HG03060 (cell line): ENCODE measurements at regions not wholly inside any gene's neighbourhood (a gene's known extent, or its start where the extent isn't known, plus 50 kb on each side); places are given as distances from the start of the nearest gene placed in this dataset.
"Not testable (repeated sequence)": the region's sequence is repeated elsewhere in the genome, so short reads cannot be mapped to it uniquely, and the experiment has no call there.

Experiments used
- ATAC-seq: cut with Tn5 transposase; IDR thresholded peaks from one replicate; pipeline ENCODE4 v1.9.1; 2021; ENCODE audit warnings: low read depth, moderate number of reproducible peaks; ENCODE audit not compliant: unreplicated experiment

DNA sequence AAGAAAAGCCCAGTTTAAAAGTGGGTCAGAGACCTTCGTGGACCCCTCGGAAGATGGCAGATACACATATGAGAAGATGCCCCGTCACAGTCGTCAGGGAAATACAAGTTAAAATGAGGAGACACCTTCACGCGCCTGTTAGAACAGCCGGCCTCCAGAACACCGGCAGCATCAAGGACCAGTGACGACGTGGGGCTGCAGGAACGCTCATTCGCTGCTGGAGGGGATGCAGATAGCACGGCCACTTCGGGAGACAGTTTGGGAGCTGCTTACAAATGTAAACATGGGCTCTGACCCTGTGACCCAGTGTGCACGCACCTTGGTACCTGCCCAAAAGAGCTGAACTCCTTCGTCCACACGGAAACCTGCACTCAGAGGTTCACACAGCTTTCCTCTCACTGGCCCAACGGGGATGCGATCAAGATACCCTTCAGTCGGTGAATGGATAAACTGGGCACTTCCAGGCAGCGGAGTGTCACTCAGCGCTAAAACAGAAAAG lies 83.7 kb upstream of the CTDP1 start:
- no peak for ATAC-seq

DNA sequence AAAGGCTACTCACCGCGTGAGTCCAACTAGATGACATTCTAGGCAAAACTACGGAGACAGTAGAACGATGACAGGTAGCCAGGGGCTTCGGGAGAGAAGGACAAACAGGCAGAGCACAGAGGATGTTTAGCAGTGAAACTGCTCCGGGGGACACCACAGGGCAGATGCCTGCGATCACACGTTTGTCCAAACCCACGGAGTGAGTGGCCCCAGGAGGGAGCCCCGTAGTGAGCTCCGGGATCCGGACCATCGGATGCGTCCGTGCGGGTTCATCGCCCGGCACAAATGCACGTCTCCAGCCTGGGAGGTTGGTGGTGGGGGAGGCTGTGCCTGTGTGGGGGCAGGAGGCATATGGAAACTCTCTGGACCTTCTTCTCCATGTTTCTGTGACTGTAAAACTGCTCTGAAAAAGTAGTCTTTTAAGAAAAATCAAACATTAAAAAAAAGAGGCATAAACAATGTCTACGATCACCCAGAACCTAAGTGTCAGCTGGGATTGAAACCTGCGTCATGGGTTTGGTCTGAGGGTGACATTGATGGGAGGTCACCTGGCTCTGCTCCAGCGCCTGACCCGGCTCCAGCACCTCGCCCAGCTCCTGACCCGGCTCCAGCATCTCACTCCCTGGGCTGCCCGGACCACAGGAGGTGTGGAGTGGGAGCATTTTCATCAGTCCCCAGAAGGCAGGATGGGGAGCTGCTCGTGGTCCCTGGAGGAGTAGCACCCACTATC lies 83.0 kb upstream of the CTDP1 start:
- no peak for ATAC-seq

DNA sequence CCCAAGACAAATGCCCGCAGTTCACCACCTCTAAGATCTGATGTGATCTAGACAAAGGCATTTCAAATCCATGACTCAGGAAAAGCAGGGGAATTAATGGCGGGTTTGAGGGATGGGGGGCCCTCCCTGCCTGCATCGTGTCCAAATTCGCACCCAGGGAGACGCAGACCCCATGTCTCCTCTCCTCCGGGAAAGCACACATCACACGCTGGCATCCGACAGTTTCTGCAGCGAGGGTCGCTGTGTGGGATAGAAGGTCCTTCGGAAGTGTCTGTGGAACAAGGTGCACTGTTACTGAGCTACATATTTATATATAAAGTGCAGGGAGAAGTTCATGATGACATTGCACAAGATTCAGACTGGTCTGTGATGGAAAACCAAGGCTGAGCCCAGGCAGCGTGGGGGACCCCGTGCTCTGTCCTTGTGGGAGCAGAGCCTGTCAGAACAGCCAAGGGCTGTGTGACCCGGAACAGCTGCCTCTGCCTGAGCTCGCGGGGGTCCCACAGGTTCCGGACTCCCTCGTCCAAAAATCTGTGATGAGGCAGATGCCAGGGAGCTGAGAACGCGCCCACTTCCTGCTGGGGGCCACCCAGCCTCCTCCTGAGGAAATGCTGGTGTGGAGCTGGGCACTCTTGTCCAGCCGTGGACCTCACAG lies 82.3 kb upstream of the CTDP1 start:
- ATAC-seq = no peak

DNA sequence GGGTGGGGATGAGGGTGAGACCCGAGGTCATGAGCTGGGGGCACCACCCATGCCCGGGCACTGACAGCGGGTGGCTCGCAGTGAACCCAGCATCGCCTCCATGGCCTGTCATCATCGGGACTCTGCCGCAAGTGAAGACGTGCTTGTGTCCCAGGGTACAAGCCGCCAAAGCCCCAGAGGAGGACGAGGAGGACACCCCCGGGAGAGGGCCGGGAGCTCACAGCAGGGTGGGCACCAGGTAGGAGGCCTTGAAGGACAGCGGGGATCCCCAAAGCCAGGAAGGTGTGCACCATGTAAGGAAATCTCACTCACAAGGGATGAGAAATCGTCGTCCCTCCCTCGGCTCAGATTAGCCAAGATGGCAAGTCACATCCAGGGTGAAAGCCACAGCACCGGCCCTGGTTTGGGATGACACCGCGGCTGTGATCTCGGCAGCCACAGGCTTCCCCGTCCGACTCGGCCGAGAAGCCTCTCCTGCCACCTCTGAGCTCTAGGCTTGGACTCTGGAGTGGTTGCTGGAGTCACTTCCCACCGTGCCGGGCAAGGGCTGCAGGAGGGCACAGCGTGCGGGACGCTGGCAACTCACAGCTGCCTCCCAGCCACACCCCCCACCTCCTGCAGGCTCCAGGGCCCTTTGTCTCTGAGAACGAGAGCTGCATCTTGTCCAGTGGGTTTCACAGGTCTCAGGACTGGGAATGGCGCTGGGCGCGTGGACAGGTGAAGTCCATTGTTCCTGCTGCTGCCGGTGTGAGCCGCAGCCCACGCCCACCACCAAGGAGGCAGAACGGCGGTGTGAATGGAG lies 81.6 kb upstream of the CTDP1 start:
- ATAC-seq = no peak

DNA sequence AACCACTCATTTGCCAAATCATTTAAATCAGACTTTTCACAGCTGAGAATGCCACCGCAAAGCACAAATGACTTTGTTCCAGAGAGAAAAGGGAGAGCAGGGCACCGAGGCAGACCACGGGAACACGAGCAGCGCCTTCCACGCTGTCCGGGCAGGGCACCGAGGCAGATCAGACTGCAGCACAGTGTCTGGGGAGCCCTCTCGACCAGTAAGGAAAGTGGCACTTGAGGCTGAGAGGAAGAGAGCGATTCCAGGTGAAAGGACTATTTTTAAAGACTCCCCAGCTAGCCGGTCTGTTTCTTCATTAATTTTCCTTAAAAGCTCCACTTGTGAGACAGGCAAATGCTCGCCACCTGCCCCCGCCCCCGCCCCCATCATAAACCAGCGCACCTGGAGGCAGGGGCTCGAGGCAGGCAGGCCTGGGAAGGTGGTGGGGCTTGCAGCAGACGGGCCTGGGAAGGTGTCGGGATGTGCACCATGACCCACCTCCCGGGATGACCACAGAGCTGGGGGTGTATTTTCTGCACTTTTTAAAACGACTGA lies 80.9 kb upstream of the CTDP1 start:
- ATAC-seq = no peak

DNA sequence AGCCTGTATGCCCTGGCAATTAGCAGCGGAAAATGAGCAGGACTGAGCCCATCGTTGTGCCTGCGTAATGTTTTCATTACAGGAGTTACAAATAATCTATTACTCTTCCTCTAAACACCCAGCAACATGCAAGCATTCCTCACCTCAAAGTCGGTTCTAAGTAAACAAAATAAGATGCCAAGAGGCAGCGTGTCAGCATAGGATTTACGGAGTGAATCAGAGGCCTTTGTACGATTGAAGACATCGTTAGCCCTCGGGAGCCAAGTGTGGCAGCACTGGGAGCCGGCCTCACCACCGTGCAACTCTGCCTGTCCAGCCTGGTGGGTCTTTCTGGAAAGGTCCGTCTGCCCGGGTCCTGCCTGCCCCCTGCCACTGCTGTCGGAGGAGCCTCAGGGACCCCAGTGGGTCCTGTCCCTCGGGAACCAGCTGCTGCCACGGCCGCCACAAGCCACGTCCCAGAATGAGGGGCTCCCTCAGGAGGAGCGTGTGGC lies 80.1 kb upstream of the CTDP1 start:
- no peak for ATAC-seq

DNA sequence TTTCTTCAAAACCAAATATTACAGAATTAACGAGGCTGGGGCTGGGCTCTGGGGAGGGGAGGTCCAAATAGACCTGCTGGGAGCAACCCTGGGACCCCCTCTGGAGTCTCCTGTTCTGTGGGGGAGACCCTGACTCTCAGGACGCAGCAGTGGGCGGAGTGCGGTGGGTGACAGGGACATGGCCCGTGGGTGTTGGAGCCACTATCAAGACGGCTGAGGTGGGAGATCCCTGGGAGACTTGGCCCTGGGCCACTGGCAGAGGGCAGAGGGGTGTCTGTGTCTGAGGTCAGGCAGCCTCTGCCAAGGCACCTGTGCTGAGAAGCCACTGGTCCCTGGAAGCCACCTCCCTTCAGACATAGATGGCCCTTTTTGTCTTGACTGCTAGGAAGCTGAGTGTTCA lies 79.5 kb upstream of the CTDP1 start:
- no peak for ATAC-seq

DNA sequence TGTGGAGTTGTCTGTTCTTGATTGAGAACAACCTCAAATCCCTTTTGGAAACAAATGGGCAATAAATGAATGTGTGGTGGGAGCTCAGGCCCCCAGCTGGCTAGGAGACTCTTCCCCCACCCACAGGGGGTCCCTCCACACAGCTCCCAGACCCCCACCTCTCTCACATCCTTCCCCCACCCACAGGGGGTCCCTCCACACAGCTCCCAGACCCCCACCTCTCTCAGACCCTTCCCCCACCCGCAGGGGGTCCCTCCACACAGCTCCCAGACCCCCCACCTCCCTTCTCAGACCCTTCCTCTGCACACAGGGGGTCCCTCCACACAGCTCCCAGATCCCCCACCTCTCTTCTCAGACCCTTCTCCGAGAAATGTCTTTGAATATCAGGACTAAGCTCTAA lies 79.0 kb upstream of the CTDP1 start:
- no peak for ATAC-seq

DNA sequence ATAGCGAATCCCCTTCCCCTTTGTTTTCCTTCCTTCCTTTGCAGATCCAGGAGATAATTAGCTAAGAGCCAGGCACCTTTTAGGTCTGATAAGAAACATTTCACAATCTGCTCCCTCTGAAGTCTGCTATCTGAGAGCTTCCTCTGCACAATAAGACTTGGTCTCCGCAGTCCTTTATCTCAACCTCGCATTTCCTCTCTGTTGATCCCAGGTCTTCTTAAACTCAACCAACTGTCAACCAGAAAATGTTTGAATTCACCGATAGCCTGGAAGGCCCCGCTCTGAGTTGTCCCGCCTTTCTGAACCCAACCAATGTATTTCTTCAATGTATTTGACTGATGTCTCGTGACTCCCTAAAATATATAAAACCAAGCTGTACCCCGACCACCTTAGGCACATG lies 78.4 kb upstream of the CTDP1 start:
- ATAC-seq = no peak

DNA sequence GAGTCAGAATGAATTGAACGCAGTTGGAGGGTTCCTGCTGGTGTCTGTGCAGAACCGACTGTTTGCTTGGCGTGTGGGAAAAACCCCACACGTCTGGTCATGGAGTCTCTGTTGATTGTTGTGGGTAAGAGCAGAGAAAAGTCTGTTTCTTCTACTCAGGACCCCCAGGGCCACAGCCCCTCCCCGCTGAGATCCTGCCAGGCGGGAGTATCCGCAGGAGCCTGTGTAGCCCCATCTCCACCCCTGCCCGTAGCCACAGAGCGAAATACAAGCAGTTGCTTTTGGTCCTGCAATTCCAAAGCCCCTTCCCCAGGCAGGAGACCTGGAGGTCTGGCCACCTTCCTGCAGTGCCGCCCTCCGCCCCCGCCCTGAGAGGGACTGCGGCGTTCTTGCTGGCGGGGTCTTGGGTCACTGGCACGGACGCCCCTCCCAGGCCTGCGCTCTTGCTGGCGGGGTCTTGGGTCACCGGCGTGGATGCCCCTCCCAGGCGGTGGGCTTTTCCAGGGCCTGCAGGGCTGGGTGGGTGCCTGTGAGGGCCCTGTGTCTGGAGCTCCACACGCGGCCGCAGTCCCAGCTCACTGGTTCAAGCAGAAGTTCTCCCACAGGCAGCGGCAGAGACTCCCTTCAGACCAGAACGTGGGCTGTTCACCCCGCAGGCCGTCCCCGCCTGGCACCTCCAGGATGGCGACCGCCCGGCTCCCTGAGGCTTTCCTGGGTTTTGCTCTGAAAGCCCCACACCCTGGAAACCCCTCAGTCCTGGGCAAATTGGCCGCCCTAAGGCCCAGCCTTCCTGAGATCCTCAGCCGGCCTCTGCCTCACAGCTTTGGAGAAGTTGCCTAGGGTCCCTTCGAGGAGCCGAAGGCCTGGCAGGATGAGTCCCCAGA lies 76.0 kb upstream of the CTDP1 start:
- no peak for ATAC-seq

DNA sequence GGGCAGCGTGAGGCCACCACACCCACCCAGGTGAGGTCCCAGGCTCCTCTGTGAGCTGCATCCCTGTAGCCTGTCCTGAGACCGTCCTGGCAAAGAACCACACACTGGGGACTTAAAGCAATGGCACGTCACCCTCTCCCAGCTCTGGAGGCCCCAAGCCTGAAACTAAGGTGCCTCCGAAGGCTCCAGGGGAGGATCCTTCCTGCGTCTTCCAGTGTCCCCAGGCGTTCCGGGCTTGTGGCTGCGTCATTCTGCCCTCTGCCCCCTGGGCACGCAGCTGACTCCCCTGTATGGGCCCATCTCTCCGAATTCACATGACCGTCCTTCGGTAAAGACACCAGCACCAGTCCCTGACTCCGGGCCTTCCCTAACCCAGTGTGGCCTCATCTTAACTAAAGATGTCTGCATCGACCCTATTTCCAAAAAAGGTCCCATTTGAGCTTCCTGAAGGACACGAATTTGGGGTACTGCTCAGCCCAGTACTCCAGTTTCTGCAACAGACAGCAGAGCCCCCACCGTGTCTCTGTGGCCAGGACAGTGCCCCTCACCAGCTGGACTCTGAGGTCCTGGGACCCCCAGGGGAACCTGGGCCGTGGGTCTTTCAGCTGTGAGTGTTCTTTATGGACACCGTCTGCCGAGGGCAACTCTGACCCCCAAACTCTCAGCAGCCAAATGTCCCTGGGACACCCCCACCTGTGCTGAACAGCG lies 75.2 kb upstream of the CTDP1 start:
- ATAC-seq = no peak

DNA sequence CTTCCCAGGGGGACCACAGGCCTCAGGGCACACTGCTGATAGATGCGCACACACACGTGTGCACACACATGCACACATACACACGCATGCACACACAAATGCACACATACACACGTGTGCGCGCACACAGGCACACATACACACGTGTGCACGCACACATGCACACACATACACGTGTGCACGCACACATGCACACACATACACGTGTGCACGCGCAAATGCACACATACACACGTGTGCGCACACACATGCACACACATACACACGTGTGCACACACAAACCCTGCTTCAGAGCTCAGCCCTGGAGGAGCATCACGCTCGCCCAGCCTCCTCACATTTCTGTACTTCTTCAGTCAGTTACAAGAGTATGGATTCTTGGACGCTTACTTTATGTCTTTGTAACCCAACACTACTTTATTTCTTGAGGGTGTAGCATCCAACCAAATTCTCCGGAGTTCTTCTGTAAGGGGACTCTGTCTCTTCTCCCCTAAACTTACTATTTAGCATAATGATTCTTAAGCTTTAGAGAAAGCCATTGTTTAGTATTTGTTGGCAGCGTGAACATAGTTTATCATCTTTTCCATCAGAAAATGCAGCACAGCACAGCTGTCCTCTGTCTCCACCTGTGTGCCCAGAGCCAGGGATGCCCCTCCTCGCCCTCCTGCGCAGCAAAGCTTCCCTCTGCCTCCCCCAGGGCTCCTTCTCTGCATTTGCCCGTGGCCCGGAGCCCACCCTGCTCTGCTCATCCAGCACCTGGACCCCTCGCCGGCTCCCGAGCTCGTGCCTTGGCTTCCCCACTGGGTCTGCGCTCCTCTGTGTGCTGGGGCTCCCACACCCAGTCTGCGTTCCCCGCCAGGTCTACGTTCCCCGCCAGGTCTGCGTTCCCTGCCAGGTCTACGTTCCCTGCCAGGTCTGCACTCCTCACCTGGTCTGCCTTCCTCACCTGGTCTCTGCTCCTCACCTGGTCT lies 74.4 kb upstream of the CTDP1 start:
- ATAC-seq = no peak

DNA sequence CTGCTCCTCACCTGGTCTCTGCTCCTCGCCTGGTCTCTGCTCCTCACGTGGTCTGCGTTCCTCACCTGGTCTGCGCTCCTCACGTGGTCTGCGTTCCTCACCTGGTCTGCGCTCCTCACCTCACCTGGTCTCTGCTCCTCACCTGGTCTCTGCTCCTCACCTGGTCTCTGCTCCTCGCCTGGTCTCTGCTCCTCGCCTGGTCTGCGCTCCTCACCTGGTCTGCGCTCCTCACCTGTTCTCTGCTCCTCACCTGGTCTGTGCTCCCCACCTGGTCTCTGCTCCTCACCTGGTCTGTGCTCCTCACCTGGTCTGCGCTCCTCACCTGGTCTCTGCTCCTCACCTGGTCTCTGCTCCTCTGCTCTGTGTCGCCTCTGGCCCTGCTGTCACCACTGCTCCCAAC lies 73.5 kb upstream of the CTDP1 start:
- ATAC-seq = not testable (repeated sequence)

DNA sequence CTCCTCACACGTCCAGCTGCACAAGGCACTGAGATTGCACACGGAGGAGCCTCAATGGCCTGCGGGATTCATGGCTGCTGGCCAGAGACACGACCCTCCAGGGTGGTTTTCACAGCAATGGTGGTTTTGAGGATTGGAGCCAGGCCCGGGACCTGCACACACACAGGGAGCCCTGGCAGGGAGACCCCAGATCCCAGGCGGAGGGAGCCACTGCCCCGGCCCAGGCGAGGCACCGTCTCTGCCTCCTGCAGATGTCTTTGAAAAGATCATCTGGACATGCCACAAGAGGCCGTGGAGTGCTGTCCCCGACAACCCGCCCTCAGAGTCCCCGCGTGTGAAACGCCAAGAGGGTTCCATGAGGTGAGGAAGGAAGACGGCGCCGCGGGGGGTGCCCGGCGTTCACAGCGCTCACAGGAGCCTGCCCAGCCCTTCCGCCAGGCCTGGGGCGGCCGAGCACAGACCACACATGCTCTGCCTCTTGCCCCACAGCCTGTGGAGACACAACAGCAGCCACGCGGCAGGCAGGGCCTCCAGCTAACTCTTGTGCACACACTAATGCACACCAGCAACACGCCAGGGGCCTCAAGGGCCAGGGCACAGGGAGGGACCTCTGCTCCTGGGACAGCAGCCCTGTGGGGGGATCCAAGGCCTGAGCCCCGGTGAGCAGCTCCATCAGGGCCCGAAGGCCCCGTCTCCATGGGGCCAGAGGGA lies 72.8 kb upstream of the CTDP1 start:
- no peak for ATAC-seq

DNA sequence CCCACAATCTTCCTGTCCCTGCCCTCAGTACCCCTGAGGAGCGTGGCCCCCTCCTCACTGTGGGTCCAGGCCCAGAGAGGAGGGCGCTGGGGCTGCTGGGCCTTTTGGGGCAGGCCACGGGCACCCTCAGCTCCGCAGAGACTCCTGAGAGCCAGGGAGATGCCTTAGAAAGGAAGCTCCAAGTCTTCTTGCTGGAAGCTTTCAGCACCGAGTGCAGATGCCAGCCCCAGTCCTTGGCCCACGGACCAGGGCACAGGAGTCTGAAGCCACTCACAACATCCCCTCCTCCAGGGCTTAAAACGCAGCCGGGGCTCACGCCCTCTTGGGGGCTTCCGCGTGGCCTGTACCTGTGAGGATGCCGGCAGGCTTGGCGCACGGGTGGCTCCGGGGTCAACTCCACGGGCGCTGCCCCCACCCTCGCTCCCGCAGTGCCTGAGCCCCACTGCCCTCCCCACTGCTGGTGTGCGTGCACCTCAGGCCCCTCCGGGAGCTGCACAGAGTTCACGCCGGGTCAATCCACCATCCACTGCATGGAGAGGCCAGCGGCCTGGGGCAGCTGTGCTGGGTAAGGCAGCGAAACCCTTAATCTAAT lies 72.1 kb upstream of the CTDP1 start:
- no peak for ATAC-seq

DNA sequence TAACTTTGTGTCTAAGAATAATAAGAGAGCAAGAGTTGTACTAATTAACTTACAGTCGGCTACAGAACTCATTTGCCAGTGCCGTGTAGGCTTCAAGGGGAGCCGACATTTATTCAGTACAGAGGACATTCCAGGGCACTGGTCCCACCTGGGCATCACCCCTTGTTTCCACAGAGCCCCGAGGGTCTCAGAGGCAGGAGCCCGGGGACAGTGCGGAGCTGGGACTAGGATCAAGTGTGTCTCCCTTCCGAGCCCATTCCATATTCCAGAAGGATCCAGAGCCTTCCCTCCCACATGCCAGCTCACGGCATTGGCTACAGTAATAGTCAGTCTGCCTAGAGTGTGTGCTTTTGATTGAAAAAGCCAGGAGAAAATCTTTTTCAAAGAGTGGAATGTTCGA lies 71.5 kb upstream of the CTDP1 start:
- ATAC-seq = no peak

DNA sequence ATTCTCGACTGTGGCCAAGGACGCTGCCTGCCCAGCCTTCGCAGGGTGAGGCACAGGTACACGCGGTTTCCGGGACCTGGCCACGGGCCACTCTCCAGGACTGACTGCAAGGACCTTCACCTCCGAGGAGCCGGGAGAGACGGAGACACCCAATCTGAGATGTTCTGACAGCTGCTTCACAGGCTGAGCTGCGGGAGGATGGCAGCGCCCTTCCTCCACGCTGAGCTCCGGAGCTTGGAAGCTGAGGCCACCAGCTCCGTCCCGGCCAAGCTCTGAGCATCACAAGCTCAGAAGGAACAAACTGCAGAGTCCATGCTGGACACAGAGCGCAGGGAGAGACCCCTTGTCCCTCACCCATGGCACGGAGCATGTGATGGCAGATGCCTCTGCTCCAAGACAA lies 71.1 kb upstream of the CTDP1 start:
- no peak for ATAC-seq
